Midbrain (tissue), 1 donor: ENCODE measurements at regions not wholly inside any gene's neighbourhood (a gene's known extent, or its start where the extent isn't known, plus 50 kb on each side); places are given as distances from the start of the nearest gene placed in this dataset.
A peak's percentile ranks its signal among the peaks of the same experiment; 100 is the strongest.

Experiments
- DNase-seq: peaks from one replicate; lab custom pipeline; 2025; lab: John Stamatoyannopoulos, UW

DNA sequence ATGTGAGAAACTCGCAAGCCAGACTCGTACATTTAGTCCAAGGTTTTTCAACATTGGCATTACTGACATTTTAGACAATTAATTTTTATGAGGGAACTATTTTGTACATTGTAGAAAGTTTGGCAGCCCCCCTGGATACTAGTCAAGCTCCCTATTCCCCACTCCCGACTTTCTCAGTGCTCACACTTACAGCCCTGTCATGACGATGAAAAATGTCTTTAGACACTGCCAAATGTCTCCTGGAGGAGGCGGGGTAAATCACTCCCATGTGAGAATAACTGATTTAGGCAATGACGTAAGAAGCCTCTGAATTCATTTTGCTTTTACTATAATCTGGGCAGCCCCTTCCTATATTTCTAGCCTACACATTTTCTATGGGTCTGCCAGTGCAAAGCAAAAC, 535.8 kb upstream of the KLHL1 start:
- no peak for DNase-seq

DNA sequence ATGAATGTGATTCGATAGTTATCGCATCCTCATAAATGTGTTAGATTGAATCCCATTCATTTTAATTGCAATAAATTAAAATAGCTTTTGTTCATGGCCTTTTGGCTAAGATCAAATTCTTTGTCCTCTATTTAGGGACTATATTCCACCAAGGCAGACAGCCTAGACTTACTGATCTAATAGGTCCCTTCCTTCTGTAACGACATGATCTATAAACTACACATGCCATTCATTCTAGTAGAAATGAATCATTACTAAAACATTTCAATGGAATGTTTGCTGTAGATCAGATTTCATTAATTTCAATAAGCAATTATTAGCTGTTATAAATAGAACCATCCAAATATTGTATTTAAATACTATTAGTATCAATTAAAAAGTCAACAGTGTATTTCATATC, 526.6 kb upstream of the KLHL1 start:
- DNase-seq = no peak

DNA sequence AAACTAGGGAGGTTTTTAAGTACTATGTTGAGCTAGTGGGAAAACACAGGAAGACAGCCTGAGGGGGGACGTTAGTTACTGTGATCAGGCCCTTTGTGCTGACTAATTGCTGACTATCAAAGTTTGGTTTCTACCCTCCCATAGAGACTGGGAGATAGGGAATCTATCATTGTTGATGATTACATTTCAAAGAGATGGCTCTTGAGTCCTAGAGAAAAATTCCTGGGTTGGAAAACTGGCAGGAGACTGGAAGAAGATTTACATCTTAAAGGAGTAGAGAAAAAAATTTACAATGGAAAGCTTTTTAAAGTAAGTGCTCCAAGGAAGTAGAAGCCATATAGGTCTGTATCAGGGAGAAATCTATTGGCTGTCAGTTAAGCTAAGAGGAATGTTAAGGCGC, 522.0 kb upstream of the KLHL1 start:
- no peak for DNase-seq

DNA sequence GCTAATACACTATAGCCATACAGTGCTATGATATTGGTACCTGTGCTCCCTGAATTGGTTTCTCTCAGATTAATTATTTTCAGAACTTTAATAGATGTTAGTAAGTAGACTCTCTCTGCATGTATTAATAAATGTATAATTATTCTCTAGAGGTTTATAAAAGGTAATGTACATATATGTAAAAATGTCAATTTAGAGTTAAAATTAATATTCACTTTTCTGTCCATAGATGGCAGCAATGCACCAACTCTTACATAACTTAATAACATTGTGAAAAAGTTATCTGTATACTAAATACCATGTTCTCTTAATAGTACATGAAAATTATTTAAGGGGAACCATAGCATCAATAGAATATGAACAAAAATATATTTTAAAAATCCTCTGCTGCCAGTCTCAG, 515.0 kb upstream of the KLHL1 start:
- no peak for DNase-seq

DNA sequence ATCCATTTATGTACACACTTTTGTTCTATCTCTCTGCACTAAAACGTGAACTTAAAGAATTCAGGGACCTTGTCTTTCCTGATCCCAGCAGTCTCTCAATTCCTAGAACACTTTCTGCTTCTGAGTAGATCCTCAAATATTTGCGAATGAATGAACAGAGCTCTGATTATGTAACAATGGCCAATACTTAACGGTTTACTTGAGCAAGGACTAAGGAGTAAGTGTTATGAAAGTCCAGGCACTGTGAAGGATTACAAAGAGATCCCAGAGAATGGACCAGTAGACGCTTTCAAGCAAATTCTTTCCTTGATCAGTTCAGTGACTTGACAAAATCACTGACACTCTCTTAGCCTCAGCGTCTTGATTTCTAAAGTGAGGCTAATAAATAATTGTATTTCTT, 514.5 kb upstream of the KLHL1 start:
- DNase-seq = peak; percentile 3

DNA sequence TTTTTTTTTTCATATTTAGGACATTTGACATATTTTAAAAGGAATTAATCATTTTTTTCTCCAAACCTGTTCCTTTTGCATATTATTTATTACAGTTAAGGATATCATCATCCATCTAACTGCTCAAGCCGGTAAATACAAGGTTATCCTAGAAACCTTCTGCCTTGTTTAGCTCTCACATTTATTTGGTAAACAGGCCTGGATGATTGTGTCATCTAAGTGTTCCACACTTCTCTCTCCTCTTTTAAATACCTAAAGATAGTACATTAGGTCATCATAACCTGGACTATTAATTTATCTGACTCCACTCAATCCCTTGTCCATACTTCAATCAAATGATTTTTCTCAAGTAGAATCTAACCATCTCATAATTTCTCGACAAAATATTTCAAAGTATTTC, 511.7 kb upstream of the KLHL1 start:
- DNase-seq = no peak

DNA sequence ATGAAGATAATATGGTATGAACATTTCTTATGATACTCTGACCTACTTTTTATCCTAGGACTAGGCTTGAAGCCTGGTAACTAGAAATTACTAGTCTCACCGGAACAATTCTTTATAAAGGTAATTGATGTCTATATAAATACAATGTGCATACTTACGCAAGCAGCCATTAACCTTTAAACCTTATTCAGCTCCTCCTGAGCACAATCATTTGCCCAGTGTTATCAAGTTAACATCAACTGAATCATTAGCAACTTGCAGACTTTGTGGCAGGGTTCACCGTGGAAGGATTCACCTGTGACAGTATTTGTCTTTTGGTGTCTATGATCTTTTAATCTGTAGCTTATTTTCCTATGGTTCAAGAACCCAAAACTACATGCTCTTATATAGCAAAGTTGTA, 508.6 kb upstream of the KLHL1 start:
- no peak for DNase-seq

DNA sequence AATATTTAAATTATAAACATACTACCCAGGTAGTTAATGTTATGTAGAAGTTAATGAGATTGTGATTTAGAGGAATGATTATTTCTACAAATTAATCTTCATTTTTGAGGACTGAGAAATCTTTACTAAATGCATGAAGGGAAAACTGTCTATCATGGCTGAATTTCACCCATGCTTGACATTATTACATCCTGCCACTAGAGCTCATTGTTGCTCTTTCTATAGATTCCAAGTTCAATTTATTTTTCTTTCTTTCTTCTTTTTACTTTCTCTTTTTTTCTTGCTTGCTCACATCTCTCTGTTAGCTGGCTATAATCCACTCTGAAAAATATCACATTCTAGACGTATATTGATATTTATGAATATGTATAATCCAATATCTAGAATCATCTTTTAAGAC, 505.0 kb upstream of the KLHL1 start:
- no peak for DNase-seq

DNA sequence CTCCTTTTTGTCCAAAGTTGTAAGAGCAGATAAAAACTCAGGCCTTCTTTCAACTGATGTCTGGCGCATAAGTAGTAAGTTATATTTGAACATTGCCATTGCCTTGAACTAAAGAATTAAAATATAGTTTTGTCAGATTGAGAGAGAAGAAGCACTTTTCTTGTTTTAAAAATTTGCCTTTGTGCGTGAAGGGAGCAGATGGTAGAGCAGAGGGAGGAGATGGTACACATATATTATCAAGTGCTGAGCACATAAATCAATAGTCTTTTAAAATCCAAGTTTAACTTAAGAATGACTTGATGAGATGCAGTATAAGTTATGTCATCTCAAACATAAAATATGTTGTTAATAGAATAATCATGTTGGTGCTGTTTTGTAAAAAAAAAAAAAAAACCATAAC, 504.6 kb upstream of the KLHL1 start:
- no peak for DNase-seq

DNA sequence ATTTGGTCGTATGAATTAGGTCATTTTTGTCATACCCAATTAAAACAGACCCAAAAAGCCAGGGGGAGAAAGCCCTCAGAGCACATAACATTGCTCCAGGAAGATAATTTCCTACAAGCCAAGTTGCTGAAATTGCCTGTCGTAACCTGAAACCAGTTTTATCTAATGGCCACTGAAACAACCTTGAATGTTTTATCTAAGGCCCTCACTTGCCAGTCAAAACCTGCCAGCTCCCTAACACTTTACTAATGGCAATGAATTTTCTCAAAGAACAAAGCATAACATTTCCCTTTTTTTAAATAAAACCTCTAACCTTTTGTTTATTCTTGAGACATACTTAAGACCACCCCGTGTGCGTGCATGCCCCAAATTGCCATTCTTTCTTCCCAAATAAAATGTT, 496.2 kb upstream of the KLHL1 start:
- no peak for DNase-seq

- no peak for DNase-seq
Observed at GRCh38 chr13:70593716-70594115, 485.5 kb upstream of the KLHL1 start.

DNA sequence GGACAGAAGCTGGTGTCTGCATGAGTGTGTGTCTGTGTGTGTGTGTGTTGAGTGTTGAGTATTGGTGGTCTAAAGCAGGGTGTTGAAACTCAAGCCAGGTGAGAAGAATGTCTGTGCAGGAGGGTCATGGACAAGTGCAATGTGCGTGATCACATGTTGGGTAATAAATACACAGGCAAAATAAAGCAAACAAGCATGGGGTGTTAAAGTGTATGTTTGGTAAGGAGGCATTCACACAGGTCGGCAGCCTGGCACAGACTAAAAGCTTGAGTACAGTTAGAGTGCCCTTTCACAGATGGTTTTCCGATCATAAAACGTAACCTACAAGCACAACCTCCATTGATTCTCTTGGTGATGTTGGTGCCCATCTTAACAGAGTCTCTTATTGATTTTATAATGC, 476.9 kb upstream of the KLHL1 start:
- DNase-seq = no peak

DNA sequence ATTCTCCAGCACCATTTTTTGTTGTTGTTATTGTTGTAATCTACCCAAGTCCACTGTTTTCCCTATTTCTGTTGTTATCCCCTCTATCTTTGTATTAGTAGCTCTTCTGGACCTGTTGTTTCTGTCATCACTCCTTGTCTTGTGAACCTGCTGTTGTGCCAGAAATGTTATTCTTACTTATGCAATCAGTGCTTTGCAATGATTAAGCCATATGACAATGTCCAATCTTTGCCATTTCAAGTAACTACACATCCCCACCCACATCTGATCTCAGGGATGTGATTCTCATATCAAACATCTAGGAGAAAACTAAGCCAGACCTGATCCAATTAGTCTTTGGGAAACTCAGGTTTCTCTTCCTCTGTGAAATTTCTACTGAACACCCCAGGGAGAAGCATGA, 472.6 kb upstream of the KLHL1 start:
- DNase-seq = no peak

- no peak for DNase-seq
Observed at GRCh38 chr13:70579941-70580340, 471.7 kb upstream of the KLHL1 start.

- DNase-seq = no peak
Observed at GRCh38 chr13:70571221-70571620, 463.0 kb upstream of the KLHL1 start.

DNA sequence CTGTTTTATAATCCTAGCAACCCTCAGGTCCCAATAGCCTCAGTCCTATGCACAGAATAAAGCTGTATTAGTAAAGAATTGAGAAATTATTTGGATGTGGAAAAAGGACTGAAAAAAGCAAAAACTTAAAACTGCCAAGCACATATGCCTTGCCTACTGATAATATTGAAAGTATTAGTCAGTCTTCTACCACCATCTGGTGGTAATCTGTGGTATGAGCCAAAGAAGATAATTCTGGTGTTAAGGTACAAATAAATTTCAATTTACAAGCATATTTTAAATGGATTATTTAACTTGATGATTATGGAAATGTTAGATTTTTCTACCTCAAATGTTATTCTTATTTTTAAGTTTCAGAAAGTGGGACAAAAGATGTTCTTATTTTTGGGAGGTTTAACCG, 460.3 kb upstream of the KLHL1 start:
- DNase-seq = peak; percentile 48

- no peak for DNase-seq
Observed at GRCh38 chr13:70544706-70545105, 436.5 kb upstream of the KLHL1 start.

DNA sequence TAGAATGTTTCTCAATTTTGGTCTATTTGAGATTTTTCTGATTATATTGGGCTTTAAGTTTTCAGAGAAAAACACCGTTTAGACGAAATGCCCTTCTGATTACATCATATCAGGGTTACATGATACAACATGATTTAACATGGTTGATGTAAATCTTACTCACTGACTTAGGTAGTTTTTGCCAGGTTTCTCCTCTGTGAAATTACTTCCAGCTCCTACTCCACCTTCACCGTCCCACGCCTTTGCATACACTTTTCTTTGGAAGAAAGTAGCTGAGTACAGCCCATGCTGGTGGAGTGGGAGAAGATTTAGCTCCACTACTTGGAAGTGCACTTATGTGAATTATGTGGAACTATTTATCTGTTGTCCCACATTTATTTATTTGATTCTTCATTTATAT, 433.2 kb upstream of the KLHL1 start:
- DNase-seq = no peak

GRCh38 chr13:70534466-70534865, 426.2 kb upstream of the KLHL1 start:
- no peak for DNase-seq

DNA sequence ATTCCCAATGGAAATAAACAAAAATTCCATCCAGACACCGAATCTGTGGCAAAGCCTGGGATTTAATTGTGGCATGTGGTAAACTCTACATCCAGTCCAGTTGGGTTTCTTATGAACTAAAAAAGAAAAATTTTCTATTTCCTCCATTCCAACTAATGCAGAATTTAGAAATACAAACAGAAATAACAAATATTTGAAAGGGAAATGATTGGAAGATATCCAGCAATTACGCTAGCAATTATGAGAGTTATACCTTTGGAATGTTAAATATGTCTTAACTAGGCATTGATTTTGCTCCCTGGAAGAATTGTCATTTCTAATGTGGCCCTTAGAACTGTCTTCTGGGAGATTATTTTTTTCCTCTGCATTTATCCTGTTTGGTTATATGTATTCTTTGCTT, 421.4 kb upstream of the KLHL1 start:
- no peak for DNase-seq

DNA sequence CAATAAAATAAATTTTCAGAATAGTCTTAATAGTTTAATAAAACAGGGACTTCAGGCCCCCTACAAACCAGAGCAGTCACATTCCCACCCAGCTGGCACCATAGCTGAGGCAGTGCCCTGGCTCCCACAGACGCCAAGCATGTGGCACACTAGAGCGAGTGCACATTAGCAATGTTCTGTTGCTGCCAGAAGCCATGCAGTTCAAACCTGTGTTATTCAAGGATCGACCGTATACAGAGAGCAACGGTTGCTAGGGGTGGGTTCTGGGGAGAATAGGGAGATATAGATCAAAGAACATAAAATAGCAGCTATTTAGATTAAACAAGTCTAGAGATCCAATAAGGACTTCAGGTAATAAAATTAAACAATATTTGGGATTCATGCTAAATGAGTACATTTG, 419.3 kb upstream of the KLHL1 start:
- no peak for DNase-seq

DNA sequence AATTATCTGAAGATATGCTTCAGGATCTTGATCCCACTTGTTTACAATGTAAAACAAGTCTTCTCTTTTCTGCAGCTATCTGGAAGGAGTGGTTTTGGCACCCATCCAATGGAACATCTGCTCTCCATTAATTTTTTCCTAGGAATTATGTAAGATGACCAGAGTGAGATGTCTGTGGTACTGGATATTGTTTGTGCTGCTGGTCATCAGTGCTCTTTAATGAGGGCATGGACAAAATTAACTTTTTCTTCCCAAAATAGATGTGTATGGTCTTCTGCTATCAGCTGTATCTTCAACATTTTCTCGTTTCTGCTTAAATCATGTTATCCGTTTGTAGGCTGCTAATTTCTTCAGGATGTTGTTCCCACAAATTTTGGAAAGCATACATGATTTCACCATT, 415.4 kb upstream of the KLHL1 start:
- DNase-seq = no peak

GRCh38 chr13:70520275-70521036, 412.2 kb upstream of the KLHL1 start:
- no peak for DNase-seq

DNA sequence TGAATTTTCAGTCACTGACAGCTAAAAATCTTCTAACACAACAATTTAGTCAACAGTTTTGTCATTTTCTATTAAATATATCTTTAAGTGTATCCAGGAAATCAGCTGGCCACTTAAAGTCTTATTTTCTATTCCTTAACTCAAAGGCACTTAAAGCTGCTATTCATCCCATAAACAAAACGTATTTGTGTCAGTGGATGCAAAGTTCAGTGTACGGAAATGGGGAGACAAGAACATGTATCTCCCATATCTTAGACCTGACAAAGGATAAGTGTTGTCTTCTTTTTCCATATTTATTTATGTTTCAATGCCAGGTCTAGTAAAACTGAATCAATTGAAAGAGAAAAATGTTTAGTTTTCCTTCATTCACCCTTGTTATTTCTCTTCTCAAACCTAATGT, 409.8 kb upstream of the KLHL1 start:
- no peak for DNase-seq

DNA sequence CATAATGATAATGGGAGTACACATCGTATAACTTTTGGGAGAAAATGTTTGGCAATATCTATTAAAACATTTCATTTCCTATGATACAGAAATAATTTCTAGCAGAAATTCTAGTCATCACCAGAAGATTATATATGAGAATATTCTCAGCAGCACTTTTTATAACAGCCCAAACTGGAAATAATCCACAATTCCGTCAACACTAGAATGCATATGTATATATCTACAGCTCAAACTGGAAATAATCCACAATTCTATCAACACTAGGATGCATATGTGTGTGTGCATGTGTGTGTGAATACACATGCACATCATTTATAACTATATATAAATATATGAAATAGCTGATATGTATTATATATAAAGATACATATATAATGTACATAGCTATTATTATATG, 408.0 kb upstream of the KLHL1 start:
- no peak for DNase-seq
